WTC11 (cell line): ENCODE measurements at regions not wholly inside any gene's neighbourhood (a gene's known extent, or its start where the extent isn't known, plus 50 kb on each side); places are given as distances from the start of the nearest gene placed in this dataset.

Source experiments
- ATAC-seq: fragments of 200-7000 bp; cut with Tn5 transposase; 2 replicates; pipeline ENCODE4 v1.10.0; 2021; ENCODE audit warnings: mild to moderate bottlenecking, moderate library complexity
- CTCF ChIA-PET: fragments of 300-600 bp; sonication (Branson Sonifier 250); formaldehyde crosslinking; loops from one replicate; lab custom pipeline; 2021; ENCODE audit warnings: antibody characterized with exemption; lab: Charles Lee
- POLR2A ChIA-PET: fragments of 350-600 bp; sonication (Branson Sonifier 250); formaldehyde crosslinking; loops from one replicate; lab custom pipeline; 2021; ENCODE audit warnings: antibody characterized with exemption; lab: Charles Lee
- DNase-seq: peaks from one replicate; pipeline ENCODE4 v3.0.0; 2021; ENCODE audit warnings: low spot score
- H3K27ac Mint-ChIP-seq: 2 replicates; pipeline ENCODE4 v1.8.0; 2021; ENCODE audit warnings: mixed read lengths
- H3K27me3 Mint-ChIP-seq: 2 replicates; pipeline ENCODE4 v1.8.0; 2021; ENCODE audit warnings: low read depth, mild to moderate bottlenecking, moderate library complexity, mixed read lengths
- H3K36me3 Mint-ChIP-seq: 2 replicates; pipeline ENCODE4 v1.8.0; 2021; ENCODE audit warnings: mixed read lengths
- H3K4me1 Mint-ChIP-seq: 2 replicates; pipeline ENCODE4 v1.8.0; 2022; ENCODE audit warnings: mixed read lengths
- H3K4me3 Mint-ChIP-seq: 2 replicates; pipeline ENCODE4 v1.8.0; 2021; ENCODE audit warnings: mild to moderate bottlenecking, moderate library complexity, mixed read lengths
- H3K9me3 Mint-ChIP-seq: 2 replicates; pipeline ENCODE4 v1.8.0; 2021; ENCODE audit warnings: mixed read lengths
- E2F4 ChIP-seq: sonication (generic); formaldehyde crosslinking; IDR thresholded peaks from 2 replicates; pipeline ENCODE4 v1.8.1; 2022; ENCODE audit warnings: low read depth, mild to moderate bottlenecking, moderate library complexity, missing genetic modification reagents, borderline replicate concordance
- E2F5 ChIP-seq: sonication (generic); formaldehyde crosslinking; IDR thresholded peaks from 2 replicates; pipeline ENCODE4 v1.8.1; 2022; ENCODE audit warnings: mild to moderate bottlenecking, moderate library complexity, missing genetic modification reagents
- FOXK1 ChIP-seq: sonication (generic); formaldehyde crosslinking; IDR thresholded peaks from 2 replicates; pipeline ENCODE4 v1.8.0; 2022; ENCODE audit warnings: mild to moderate bottlenecking, moderate library complexity, missing genetic modification reagents
- HMGXB4 ChIP-seq: sonication (generic); formaldehyde crosslinking; IDR thresholded peaks from 2 replicates; pipeline ENCODE4 v1.8.1; 2023; ENCODE audit warnings: mild to moderate bottlenecking, moderate library complexity, missing genetic modification reagents
- IRF1 ChIP-seq: sonication (generic); formaldehyde crosslinking; IDR thresholded peaks from 2 replicates; pipeline ENCODE4 v1.8.0; 2023; ENCODE audit warnings: missing genetic modification reagents
- IRF2 ChIP-seq: sonication (generic); formaldehyde crosslinking; IDR thresholded peaks from 2 replicates; pipeline ENCODE4 v1.8.0; 2022; ENCODE audit warnings: low read depth, missing genetic modification reagents, borderline replicate concordance
- MXD4 ChIP-seq: fragments of 250-450 bp; sonication (Bioruptor Pico); IDR thresholded peaks from 2 replicates; pipeline ENCODE4 v1.8.0; 2021; ENCODE audit warnings: mild to moderate bottlenecking, moderate library complexity, borderline replicate concordance
- MYBL2 ChIP-seq: sonication (generic); formaldehyde crosslinking; IDR thresholded peaks from 2 replicates; pipeline ENCODE4 v1.8.1; 2023; ENCODE audit warnings: mild to moderate bottlenecking, moderate library complexity, missing genetic modification reagents
- NFYB ChIP-seq: sonication (generic); formaldehyde crosslinking; conservative IDR thresholded peaks from 2 replicates; pipeline ENCODE4 v1.8.0; 2022; ENCODE audit warnings: low read depth, missing genetic modification reagents
- NR1H2 ChIP-seq: sonication (generic); formaldehyde crosslinking; IDR thresholded peaks from 2 replicates; pipeline ENCODE4 v1.9.0; 2021; ENCODE audit warnings: mild to moderate bottlenecking, moderate library complexity, missing genetic modification reagents
- OVOL2 ChIP-seq: fragments of 250-450 bp; sonication (Bioruptor Pico); IDR thresholded peaks from 2 replicates; pipeline ENCODE4 v1.9.0; 2021; ENCODE audit warnings: mild to moderate bottlenecking, borderline replicate concordance
- PRRX2 ChIP-seq: fragments of 250-450 bp; sonication (Bioruptor Pico); IDR thresholded peaks from 2 replicates; pipeline ENCODE4 v1.8.0; 2021; ENCODE audit warnings: mild to moderate bottlenecking
- SMAD3 ChIP-seq: sonication (generic); formaldehyde crosslinking; IDR thresholded peaks from 2 replicates; pipeline ENCODE4 v1.8.0; 2022; ENCODE audit warnings: missing genetic modification reagents, mild to moderate bottlenecking, borderline replicate concordance
- SMAD4 ChIP-seq: sonication (generic); formaldehyde crosslinking; IDR thresholded peaks from 2 replicates; pipeline ENCODE4 v1.8.0; 2022; ENCODE audit warnings: mild to moderate bottlenecking, missing genetic modification reagents
- TEAD1 ChIP-seq: sonication (generic); formaldehyde crosslinking; IDR thresholded peaks from 2 replicates; pipeline ENCODE4 v1.8.0; 2022; ENCODE audit warnings: mild to moderate bottlenecking, missing genetic modification reagents
- USF1 ChIP-seq: sonication (generic); formaldehyde crosslinking; IDR thresholded peaks from 2 replicates; pipeline ENCODE4 v1.8.0; 2022; ENCODE audit warnings: mild to moderate bottlenecking, missing genetic modification reagents
- ZMAT4 ChIP-seq: fragments of 250-450 bp; sonication (Bioruptor Pico); IDR thresholded peaks from 2 replicates; pipeline ENCODE4 v1.9.0; 2021; ENCODE audit warnings: mild to moderate bottlenecking
- ZNF138 ChIP-seq: sonication (generic); formaldehyde crosslinking; conservative IDR thresholded peaks from 2 replicates; pipeline ENCODE4 v1.8.1; 2022; ENCODE audit warnings: mild to moderate bottlenecking, moderate library complexity, missing genetic modification reagents
- ZNF219 ChIP-seq: sonication (generic); formaldehyde crosslinking; IDR thresholded peaks from 2 replicates; pipeline ENCODE4 v1.8.0; 2023; ENCODE audit warnings: missing genetic modification reagents, mild to moderate bottlenecking, borderline replicate concordance
- ZNF396 ChIP-seq: fragments of 250-450 bp; sonication (Bioruptor Pico); IDR thresholded peaks from 2 replicates; pipeline ENCODE4 v1.8.0; 2021; ENCODE audit warnings: mild to moderate bottlenecking, moderate library complexity, borderline replicate concordance
- TF ChIP-seq, protein P1 (sequence below): fragments of 200-600 bp; IDR thresholded peaks from 2 replicates; pipeline ENCODE4 v1.8.0; 2022; ENCODE audit warnings: antibody characterized with exemption
- TF ChIP-seq, protein P2 (sequence below): fragments of 250-450 bp; sonication (Bioruptor Pico); IDR thresholded peaks from 2 replicates; pipeline ENCODE4 v1.9.0; 2021; ENCODE audit warnings: moderate library complexity, mild to moderate bottlenecking, inconsistent platforms, borderline replicate concordance

DNA sequence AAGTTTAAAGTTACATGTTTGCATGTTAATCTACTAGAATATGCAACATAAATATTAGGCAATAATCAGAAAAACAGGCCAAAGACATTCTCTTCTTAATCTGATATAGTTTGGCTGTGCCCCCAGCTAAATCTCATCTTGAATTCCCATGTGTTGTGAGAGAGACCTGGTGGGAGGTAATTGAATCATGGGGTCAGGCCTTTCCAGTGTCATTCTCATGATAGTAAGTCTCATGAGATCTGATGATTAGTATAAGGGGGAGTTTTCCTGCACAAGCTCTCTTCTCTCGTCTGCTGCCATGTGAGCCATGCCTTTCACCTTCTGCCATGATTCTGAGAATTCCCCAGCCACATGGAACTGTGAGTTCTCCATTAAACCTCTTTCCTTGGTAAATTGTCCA is 1241.7 kb upstream of the ADGRB3 start (continued):
- TF ChIP-seq SMAD3 (CRISPR knock-in tag) (no peak), NR1H2 (CRISPR knock-in tag) (no peak)

GRCh38 chr6:67391955-67392354 is 1243.1 kb upstream of the ADGRB3 start:
- H3K36me3 Mint-ChIP-seq: peaks cover 19% of the 10 kb centered on the region
- TF ChIP-seq OVOL2: no peak
- TF ChIP-seq NFYB (CRISPR knock-in tag): no peak
- no peak for TF ChIP-seq E2F4 (CRISPR knock-in tag)
- no peak for TF ChIP-seq MYBL2 (CRISPR knock-in tag)
- no peak for TF ChIP-seq ZNF396
- TF ChIP-seq, protein P1, sequence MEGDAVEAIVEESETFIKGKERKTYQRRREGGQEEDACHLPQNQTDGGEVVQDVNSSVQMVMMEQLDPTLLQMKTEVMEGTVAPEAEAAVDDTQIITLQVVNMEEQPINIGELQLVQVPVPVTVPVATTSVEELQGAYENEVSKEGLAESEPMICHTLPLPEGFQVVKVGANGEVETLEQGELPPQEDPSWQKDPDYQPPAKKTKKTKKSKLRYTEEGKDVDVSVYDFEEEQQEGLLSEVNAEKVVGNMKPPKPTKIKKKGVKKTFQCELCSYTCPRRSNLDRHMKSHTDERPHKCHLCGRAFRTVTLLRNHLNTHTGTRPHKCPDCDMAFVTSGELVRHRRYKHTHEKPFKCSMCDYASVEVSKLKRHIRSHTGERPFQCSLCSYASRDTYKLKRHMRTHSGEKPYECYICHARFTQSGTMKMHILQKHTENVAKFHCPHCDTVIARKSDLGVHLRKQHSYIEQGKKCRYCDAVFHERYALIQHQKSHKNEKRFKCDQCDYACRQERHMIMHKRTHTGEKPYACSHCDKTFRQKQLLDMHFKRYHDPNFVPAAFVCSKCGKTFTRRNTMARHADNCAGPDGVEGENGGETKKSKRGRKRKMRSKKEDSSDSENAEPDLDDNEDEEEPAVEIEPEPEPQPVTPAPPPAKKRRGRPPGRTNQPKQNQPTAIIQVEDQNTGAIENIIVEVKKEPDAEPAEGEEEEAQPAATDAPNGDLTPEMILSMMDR: no peak
- TF ChIP-seq TEAD1 (CRISPR knock-in tag): no peak
- TF ChIP-seq ZNF138: no peak
- TF ChIP-seq, all 79 proteins: peak for 0

GRCh38 chr6:67369679-67370078 is 1265.4 kb upstream of the ADGRB3 start:
- DNase-seq (no peak), ATAC-seq (no peak)
- CTCF ChIA-PET: no interaction called here
- Mint-ChIP-seq H3K4me1 (no peaks in the 10 kb centered on the region), H3K27ac (no peak overlapping the region), H3K4me3 (no peak overlapping the region), H3K27me3 (no peaks in the 10 kb centered on the region), H3K36me3 (no peaks in the 10 kb centered on the region), H3K9me3 (no peaks in the 10 kb centered on the region)
- POLR2A ChIA-PET: no interaction called here
- no peak for TF ChIP-seq ZNF219 (CRISPR knock-in tag)
- TF ChIP-seq ZMAT4 (CRISPR knock-in tag): no peak
- TF ChIP-seq E2F5 (CRISPR knock-in tag): no peak
- no peak for TF ChIP-seq HMGXB4
- no peak for TF ChIP-seq IRF1 (CRISPR knock-in tag)
- no peak for TF ChIP-seq SMAD4 (CRISPR knock-in tag)
- no peak for TF ChIP-seq FOXK1 (CRISPR knock-in tag)
- TF ChIP-seq USF1 (CRISPR knock-in tag): no peak
- TF ChIP-seq, protein P2, sequence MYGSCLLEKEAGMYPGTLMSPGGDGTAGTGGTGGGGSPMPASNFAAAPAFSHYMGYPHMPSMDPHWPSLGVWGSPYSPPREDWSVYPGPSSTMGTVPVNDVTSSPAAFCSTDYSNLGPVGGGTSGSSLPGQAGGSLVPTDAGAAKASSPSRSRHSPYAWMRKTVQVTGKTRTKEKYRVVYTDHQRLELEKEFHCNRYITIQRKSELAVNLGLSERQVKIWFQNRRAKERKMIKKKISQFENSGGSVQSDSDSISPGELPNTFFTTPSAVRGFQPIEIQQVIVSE (CRISPR knock-in tag): no peak
- no peak for TF ChIP-seq PRRX2 (CRISPR knock-in tag)
- TF ChIP-seq MXD4 (CRISPR knock-in tag): no peak
- TF ChIP-seq IRF2 (CRISPR knock-in tag): no peak

More at GRCh38 chr6:67391955-67392354, 1243.1 kb upstream of the ADGRB3 start:
- POLR2A ChIA-PET: no interaction called here
- Mint-ChIP-seq H3K4me3 (no peak overlapping the region), H3K27me3 (peaks cover 2% of the 10 kb centered on the region; the same call in 1 of the 2 replicates), H3K27ac (no peak overlapping the region), H3K4me1 (no peaks in the 10 kb centered on the region), H3K9me3 (peaks cover 25% of the 10 kb centered on the region)
- CTCF ChIA-PET: no interaction called here
- DNase-seq (no peak), ATAC-seq (no peak)
